Panc1 (cell line): ENCODE measurements at regions not wholly inside any gene's neighbourhood (a gene's known extent, or its start where the extent isn't known, plus 50 kb on each side); places are given as distances from the start of the nearest gene placed in this dataset.

Source experiments
- SIN3A ChIP-seq: IDR thresholded peaks from 2 replicates; pipeline ENCODE4 v1.6.1; 2012; ENCODE audit warnings: low read depth, mild to moderate bottlenecking, low read length, moderate library complexity, borderline replicate concordance; ENCODE audit not compliant: insufficient read depth
- TCF7L2 ChIP-seq: IDR thresholded peaks from 2 replicates; pipeline ENCODE4 v1.6.1; 2011; ENCODE audit warnings: mild to moderate bottlenecking, low read depth, low read length, inconsistent platforms
- TF ChIP-seq, protein P1 (sequence below), 2 experiments: IDR thresholded peaks; 2 replicates each; pipeline ENCODE4 v1.6.1; 2011 to 2012; ENCODE audit warnings: low read depth in 2 of 2, control low read depth in 1 of 2, low read length in 1 of 2, mild to moderate bottlenecking in 1 of 2, moderate library complexity in 1 of 2; ENCODE audit not compliant: insufficient read depth in 1 of 2
- TF ChIP-seq, protein P2 (sequence below): fragments of 450-650 bp; IDR thresholded peaks from 2 replicates; pipeline ENCODE4 v1.5.1; 2017; ENCODE audit warnings: mild to moderate bottlenecking

DNA sequence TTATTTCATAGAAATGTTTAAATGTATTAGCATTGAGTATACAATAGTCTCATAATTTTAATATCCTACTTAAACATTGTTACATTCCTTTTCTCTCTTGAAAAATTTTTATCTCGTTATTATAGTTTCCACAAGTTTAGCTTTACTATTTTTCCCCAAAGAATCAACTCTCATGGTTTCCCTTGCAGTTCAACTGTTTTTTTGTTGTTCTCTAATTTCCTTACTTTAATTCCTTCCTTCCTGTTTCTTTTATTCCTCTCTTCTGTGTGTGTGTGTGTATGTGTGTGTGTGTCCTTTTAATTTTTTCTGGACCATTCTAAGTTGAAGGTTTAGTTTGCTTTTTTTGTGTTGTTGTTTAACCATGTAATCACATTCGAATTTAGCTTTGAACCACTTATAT lies 171.1 kb downstream of the GASK1B start:
- TF ChIP-seq, protein P1, sequence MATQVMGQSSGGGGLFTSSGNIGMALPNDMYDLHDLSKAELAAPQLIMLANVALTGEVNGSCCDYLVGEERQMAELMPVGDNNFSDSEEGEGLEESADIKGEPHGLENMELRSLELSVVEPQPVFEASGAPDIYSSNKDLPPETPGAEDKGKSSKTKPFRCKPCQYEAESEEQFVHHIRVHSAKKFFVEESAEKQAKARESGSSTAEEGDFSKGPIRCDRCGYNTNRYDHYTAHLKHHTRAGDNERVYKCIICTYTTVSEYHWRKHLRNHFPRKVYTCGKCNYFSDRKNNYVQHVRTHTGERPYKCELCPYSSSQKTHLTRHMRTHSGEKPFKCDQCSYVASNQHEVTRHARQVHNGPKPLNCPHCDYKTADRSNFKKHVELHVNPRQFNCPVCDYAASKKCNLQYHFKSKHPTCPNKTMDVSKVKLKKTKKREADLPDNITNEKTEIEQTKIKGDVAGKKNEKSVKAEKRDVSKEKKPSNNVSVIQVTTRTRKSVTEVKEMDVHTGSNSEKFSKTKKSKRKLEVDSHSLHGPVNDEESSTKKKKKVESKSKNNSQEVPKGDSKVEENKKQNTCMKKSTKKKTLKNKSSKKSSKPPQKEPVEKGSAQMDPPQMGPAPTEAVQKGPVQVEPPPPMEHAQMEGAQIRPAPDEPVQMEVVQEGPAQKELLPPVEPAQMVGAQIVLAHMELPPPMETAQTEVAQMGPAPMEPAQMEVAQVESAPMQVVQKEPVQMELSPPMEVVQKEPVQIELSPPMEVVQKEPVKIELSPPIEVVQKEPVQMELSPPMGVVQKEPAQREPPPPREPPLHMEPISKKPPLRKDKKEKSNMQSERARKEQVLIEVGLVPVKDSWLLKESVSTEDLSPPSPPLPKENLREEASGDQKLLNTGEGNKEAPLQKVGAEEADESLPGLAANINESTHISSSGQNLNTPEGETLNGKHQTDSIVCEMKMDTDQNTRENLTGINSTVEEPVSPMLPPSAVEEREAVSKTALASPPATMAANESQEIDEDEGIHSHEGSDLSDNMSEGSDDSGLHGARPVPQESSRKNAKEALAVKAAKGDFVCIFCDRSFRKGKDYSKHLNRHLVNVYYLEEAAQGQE (IDR thresholded peaks at IDR 0.05; ENCODE audit: insufficient read depth in 1 of 2, low read depth in 2 of 2, low read length in 1 of 2), result no peak
- TF ChIP-seq, protein P2, sequence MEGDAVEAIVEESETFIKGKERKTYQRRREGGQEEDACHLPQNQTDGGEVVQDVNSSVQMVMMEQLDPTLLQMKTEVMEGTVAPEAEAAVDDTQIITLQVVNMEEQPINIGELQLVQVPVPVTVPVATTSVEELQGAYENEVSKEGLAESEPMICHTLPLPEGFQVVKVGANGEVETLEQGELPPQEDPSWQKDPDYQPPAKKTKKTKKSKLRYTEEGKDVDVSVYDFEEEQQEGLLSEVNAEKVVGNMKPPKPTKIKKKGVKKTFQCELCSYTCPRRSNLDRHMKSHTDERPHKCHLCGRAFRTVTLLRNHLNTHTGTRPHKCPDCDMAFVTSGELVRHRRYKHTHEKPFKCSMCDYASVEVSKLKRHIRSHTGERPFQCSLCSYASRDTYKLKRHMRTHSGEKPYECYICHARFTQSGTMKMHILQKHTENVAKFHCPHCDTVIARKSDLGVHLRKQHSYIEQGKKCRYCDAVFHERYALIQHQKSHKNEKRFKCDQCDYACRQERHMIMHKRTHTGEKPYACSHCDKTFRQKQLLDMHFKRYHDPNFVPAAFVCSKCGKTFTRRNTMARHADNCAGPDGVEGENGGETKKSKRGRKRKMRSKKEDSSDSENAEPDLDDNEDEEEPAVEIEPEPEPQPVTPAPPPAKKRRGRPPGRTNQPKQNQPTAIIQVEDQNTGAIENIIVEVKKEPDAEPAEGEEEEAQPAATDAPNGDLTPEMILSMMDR, result no peak
- TF ChIP-seq TCF7L2 (no peak), SIN3A (no peak)
